Memory B cell (primary cell): ENCODE measurements at regions not wholly inside any gene's neighbourhood (a gene's known extent, or its start where the extent isn't known, plus 50 kb on each side); places are given as distances from the start of the nearest gene placed in this dataset.

Experiments
- ATAC-seq: fragments of 150-1000 bp; cut with Tn5 transposase; 2 replicates; pipeline ENCODE4 v1.10.0; 2021; ENCODE audit warnings: low read depth, mild to moderate bottlenecking, moderate library complexity
- DNase-seq, 2 donors: peaks; one replicate each; pipeline ENCODE4 v3.0.0; 2022; ENCODE audit warnings: low spot score in 2 of 2
- H3K27ac Mint-ChIP-seq: one replicate; pipeline ENCODE4 v1.8.0; 2022; ENCODE audit warnings: mild to moderate bottlenecking, moderate library complexity, mixed read lengths
- H3K27me3 Mint-ChIP-seq: one replicate; pipeline ENCODE4 v1.8.0; 2022; ENCODE audit warnings: mixed read lengths
- H3K36me3 Mint-ChIP-seq: one replicate; pipeline ENCODE4 v1.8.0; 2022; ENCODE audit warnings: mild to moderate bottlenecking, mixed read lengths
- H3K4me1 Mint-ChIP-seq: one replicate; pipeline ENCODE4 v1.8.0; 2022; ENCODE audit warnings: mixed read lengths
- H3K4me3 Mint-ChIP-seq: one replicate; pipeline ENCODE4 v1.8.0; 2022; ENCODE audit warnings: mild to moderate bottlenecking, moderate library complexity, mixed read lengths
- H3K9me3 Mint-ChIP-seq: one replicate; pipeline ENCODE4 v1.8.0; 2022; ENCODE audit warnings: mixed read lengths

GRCh38 chr1:221916176-221916575, 174.3 kb upstream of the DUSP10 start:
- no peak for DNase-seq
- no peak for ATAC-seq
- H3K4me1 Mint-ChIP-seq: peaks cover 12% of the 10 kb centered on the region

GRCh38 chr1:221915764-221916163, 173.9 kb upstream of the DUSP10 start:
- no peaks in the 10 kb centered on the region for H3K9me3 Mint-ChIP-seq
- H3K36me3 Mint-ChIP-seq: no peaks in the 10 kb centered on the region
- H3K4me3 Mint-ChIP-seq: no peak overlapping the region
- H3K27ac Mint-ChIP-seq: no peak overlapping the region
- ATAC-seq: no peak
- H3K27me3 Mint-ChIP-seq: no peaks in the 10 kb centered on the region
- no peak for DNase-seq
- peaks cover 14% of the 10 kb centered on the region for H3K4me1 Mint-ChIP-seq

More at GRCh38 chr1:221916176-221916575, 174.3 kb upstream of the DUSP10 start:
- H3K27me3 Mint-ChIP-seq: no peaks in the 10 kb centered on the region
- no peak overlapping the region for H3K4me3 Mint-ChIP-seq
- no peak overlapping the region for H3K27ac Mint-ChIP-seq
- no peaks in the 10 kb centered on the region for H3K9me3 Mint-ChIP-seq
- H3K36me3 Mint-ChIP-seq: no peaks in the 10 kb centered on the region

DNA sequence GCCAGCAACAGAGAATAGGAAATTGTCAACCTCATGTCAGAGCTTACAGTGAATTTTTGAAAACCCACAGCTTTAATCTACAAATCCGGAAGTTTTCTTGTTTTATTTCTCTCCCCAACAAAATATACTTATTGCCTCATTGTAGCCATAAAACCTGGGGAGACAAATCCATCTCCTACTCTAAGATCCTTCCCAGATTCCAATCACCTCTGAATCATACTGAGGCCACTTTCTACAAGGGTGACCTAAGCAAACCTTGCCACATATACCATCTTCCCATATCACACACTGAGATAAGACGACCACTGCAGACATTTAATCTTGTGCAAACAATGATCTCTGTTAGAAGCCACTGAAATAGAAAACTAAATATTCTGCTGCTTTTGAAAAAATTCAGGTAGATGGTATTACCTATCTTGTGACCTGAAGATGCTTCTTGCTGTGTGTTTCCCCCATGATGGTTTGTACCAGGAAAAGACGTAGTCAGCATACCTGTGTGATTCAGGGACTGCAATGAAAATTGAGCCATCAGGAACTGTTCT, 171.5 kb upstream of the DUSP10 start:
- no peaks in the 10 kb centered on the region for H3K27me3 Mint-ChIP-seq
- H3K4me3 Mint-ChIP-seq: no peak overlapping the region
- no peak for DNase-seq
- H3K4me1 Mint-ChIP-seq: peaks cover 14% of the 10 kb centered on the region
- H3K27ac Mint-ChIP-seq: no peak overlapping the region
- no peaks in the 10 kb centered on the region for H3K9me3 Mint-ChIP-seq
- no peak for ATAC-seq
- no peaks in the 10 kb centered on the region for H3K36me3 Mint-ChIP-seq

DNA sequence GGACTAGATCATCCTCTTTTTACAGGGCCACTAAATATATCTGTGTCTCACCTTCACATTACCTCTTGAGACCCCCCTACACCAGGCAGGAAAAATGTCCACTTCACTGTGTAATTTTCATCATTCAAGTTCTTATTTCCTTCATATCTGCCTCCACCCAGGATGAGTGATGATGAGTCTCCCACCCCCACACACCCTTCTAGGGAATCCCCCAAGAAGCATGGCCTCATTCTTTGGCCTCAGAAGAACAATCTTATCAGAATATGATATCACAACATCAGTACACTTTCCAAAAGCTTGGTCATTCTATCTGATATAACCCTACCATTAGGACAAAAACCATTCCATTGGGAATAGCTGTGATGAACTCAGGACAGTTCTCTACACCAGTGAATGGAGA, 170.3 kb upstream of the DUSP10 start:
- H3K27me3 Mint-ChIP-seq: no peaks in the 10 kb centered on the region
- H3K36me3 Mint-ChIP-seq: no peaks in the 10 kb centered on the region
- H3K4me1 Mint-ChIP-seq: peaks cover 14% of the 10 kb centered on the region
- DNase-seq (no peak), ATAC-seq (no peak)
- no peaks in the 10 kb centered on the region for H3K9me3 Mint-ChIP-seq
- no peak overlapping the region for H3K27ac Mint-ChIP-seq
- no peak overlapping the region for H3K4me3 Mint-ChIP-seq

DNA sequence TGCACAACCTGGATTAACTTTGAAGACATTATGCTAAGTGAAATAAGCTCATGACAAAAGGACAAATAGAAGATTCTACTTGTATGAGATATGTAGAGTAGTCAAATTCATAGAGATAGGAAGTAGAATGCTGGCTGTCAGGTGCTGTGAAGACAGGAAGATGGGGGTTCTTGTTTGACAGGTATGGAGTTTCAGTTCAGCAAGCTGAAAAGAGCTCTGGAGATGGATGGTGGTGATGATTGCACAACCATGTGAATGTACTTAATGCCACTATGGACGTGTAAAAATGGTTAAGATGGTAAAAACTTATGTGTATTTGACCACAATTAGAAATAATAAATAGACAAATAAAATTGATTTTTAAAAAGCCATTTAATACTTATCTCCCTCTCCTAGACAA, 169.8 kb upstream of the DUSP10 start:
- no peak for DNase-seq
- no peaks in the 10 kb centered on the region for H3K9me3 Mint-ChIP-seq
- H3K36me3 Mint-ChIP-seq: no peaks in the 10 kb centered on the region
- H3K4me3 Mint-ChIP-seq: no peak overlapping the region
- H3K4me1 Mint-ChIP-seq: peaks cover 14% of the 10 kb centered on the region
- H3K27me3 Mint-ChIP-seq: no peaks in the 10 kb centered on the region
- no peak overlapping the region for H3K27ac Mint-ChIP-seq
- peak; percentile 79 for ATAC-seq

DNA sequence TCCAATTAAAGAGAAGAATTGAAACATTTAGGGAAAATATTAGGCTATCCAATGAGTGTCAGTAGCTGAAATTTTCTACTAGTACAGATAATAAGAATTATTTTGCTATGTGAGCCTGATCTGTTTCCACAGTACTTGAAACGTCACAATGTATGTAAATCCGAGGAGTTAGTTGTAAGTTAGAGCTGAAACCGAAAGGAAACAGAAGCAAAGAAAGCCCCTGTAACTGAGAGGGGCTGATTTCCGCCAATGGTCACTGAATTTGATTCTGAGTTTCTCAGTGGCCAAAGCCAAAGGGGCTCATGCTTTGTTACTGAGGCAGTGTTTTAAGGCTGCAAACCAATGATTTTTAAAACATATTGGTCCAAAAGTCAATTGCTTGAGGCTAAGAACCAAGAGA, 168.3 kb upstream of the DUSP10 start:
- peaks cover 12% of the 10 kb centered on the region for H3K4me1 Mint-ChIP-seq

GRCh38 chr1:221908573-221908972, 166.7 kb upstream of the DUSP10 start:
- Mint-ChIP-seq H3K9me3 (no peaks in the 10 kb centered on the region), H3K4me3 (no peak overlapping the region), H3K27ac (no peak overlapping the region), H3K4me1 (peaks cover 12% of the 10 kb centered on the region), H3K27me3 (no peaks in the 10 kb centered on the region), H3K36me3 (no peaks in the 10 kb centered on the region)
- DNase-seq: no peak
- ATAC-seq: no peak

More for the DNA sequence above, 168.3 kb upstream of the DUSP10 start:
- Mint-ChIP-seq H3K27ac (no peak overlapping the region), H3K9me3 (no peaks in the 10 kb centered on the region), H3K36me3 (no peaks in the 10 kb centered on the region), H3K27me3 (no peaks in the 10 kb centered on the region), H3K4me3 (no peak overlapping the region)
- DNase-seq: no peak
- no peak for ATAC-seq

GRCh38 chr1:221907166-221907932, 165.5 kb upstream of the DUSP10 start:
- no peak for ATAC-seq
- Mint-ChIP-seq H3K4me3 (no peak overlapping the region), H3K27ac (no peak overlapping the region), H3K4me1 (peaks cover 12% of the 10 kb centered on the region), H3K36me3 (no peaks in the 10 kb centered on the region), H3K27me3 (no peaks in the 10 kb centered on the region), H3K9me3 (no peaks in the 10 kb centered on the region)
- DNase-seq: no peak

DNA sequence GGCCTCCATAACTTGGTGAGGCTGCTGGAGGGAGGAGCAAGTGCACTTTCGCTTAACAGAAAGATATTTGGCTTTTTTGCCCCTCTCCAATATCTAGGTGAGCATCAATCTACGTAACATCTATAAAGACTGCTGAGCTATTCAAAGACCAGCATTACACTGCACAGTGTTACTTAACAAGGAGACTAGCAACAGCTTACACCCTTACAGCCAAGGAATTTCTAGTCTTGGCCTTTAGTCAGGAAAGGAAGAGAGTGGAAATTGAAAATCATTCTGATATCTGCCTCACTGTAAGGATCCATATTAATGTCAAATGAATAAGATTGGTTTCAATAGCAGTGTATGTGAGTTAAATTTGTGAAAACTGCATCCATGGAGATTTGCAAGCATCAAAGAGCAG, 163.9 kb upstream of the DUSP10 start:
- no peaks in the 10 kb centered on the region for H3K36me3 Mint-ChIP-seq

GRCh38 chr1:221904319-221904718, 162.4 kb upstream of the DUSP10 start:
- no peak for DNase-seq
- ATAC-seq: no peak
- H3K4me1 Mint-ChIP-seq: no peaks in the 10 kb centered on the region
- H3K9me3 Mint-ChIP-seq: no peaks in the 10 kb centered on the region
- H3K27ac Mint-ChIP-seq: no peak overlapping the region
- H3K36me3 Mint-ChIP-seq: no peaks in the 10 kb centered on the region
- H3K4me3 Mint-ChIP-seq: no peak overlapping the region
- no peaks in the 10 kb centered on the region for H3K27me3 Mint-ChIP-seq

More for the DNA sequence above, 163.9 kb upstream of the DUSP10 start:
- no peaks in the 10 kb centered on the region for H3K9me3 Mint-ChIP-seq
- no peak overlapping the region for H3K4me3 Mint-ChIP-seq
- no peaks in the 10 kb centered on the region for H3K4me1 Mint-ChIP-seq
- no peak for DNase-seq
- no peak overlapping the region for H3K27ac Mint-ChIP-seq
- H3K27me3 Mint-ChIP-seq: no peaks in the 10 kb centered on the region
- no peak for ATAC-seq

DNA sequence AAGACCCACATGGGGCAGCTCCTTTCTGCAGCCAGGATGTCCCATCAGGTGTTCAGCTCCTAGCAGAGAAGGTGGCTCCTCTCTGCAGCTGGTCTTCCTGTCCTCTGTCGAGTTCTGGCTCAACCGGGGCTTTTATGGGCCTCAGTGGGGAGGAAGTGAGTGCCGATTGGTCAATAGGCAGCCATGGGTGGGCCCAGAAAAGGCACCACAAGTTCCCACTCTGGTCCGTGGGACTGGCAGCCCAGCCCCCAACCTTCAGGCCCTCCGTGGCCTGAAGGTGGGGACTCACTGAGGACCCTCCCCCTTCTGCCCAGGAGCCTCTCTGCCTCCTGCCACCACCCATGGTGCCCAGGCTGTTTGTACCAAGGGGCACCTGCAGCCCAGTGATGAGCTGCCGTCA, 161.7 kb upstream of the DUSP10 start:
- no peaks in the 10 kb centered on the region for H3K27me3 Mint-ChIP-seq
- no peak overlapping the region for H3K4me3 Mint-ChIP-seq
- DNase-seq (no peak), ATAC-seq (no peak)
- no peaks in the 10 kb centered on the region for H3K36me3 Mint-ChIP-seq
- no peaks in the 10 kb centered on the region for H3K9me3 Mint-ChIP-seq
- H3K27ac Mint-ChIP-seq: no peak overlapping the region
- H3K4me1 Mint-ChIP-seq: no peaks in the 10 kb centered on the region

DNA sequence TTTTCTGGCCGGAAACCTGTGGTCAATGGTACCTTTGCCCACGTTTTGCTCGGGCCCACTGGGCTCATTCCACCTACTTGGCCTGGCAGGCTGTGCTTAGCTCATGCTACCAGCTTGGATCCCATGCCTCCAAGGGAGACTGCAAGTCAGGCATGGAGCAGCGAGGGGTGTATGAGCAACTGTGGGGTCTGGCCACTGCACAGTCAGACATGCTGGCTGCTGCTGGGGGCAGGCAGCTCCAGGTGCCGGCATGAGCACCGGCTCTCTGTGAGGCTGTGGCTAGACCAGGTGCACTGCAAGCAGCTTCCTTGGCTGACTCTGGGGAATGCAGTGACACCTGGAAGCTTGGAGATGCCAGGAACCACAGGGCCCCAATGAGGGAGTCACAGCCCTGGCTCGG, 161.1 kb upstream of the DUSP10 start:
- Mint-ChIP-seq H3K4me1 (no peaks in the 10 kb centered on the region), H3K27me3 (no peaks in the 10 kb centered on the region), H3K27ac (no peak overlapping the region), H3K4me3 (no peak overlapping the region), H3K9me3 (no peaks in the 10 kb centered on the region), H3K36me3 (no peaks in the 10 kb centered on the region)
- ATAC-seq (no peak), DNase-seq (no peak)

DNA sequence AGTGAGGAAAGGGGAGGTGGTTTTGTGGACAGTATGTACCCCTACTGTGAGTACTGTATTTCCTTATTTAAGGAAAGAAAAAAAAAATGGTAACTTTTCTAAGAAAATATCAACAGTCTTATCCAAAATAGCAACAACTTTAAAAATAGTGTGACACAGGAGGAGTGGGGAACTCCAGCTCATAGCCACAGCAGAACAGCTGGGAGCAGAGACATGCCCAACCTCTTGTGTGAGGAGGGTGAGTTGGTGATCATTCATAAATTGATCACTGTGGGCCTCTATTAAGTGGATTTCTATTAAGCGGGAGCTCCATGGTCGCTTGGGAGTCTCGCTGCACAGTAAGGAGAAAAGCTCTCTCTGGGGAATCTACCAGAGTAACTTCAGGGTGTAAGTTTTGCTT, 158.8 kb upstream of the DUSP10 start:
- H3K9me3 Mint-ChIP-seq: no peaks in the 10 kb centered on the region
- no peak overlapping the region for H3K4me3 Mint-ChIP-seq
- no peaks in the 10 kb centered on the region for H3K36me3 Mint-ChIP-seq
- H3K4me1 Mint-ChIP-seq: no peaks in the 10 kb centered on the region
- H3K27ac Mint-ChIP-seq: no peak overlapping the region
- ATAC-seq (no peak), DNase-seq (no peak)
- H3K27me3 Mint-ChIP-seq: no peaks in the 10 kb centered on the region

DNA sequence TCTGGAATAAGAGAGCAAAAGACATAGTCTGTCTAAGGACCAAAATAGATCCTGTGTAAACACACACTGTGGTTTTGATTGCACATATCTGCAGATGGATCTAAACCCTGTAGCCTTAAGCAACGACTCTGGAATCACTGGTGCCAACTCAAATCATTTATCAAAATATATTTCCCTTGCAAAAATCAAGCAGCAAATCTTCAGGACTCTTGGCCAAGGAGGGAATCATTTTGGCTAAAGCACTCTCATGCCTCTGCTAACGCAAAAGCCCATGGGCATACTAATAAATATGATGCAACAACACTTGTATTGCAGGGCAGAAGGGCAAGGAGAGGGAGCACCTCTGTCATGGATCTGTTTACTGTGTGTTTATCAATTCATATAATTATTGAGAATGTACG, 155.4 kb upstream of the DUSP10 start:
- H3K4me1 Mint-ChIP-seq: no peaks in the 10 kb centered on the region
- H3K9me3 Mint-ChIP-seq: no peaks in the 10 kb centered on the region
- no peak for DNase-seq
- no peak overlapping the region for H3K4me3 Mint-ChIP-seq
- no peak overlapping the region for H3K27ac Mint-ChIP-seq
- no peaks in the 10 kb centered on the region for H3K27me3 Mint-ChIP-seq
- H3K36me3 Mint-ChIP-seq: peaks cover 2% of the 10 kb centered on the region
- no peak for ATAC-seq

DNA sequence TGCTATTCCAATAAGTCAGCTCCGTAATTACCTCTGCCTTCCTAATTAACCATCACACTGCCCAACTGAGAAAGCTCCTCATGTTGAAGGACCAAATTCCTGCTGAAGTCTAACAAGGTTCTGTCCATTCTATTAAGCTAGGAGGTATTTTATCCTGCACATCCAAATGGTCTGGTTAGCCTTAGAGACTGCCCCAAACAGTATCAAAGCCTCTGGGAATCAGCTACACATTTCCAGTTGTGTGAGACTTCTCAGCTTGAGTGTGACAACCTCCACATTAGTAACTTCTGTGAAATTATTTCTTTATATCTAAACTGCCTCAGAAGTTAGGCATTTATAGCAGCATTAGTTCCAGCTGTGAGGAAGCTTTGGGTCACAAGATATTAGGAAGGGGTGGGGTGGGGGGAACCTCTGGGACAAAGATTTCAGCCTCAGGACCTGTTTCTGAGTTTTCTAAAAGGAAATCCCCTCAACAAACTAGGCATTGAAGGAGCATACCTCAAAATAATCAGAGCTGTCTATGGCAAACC, 150.5 kb upstream of the DUSP10 start:
- peaks cover 6% of the 10 kb centered on the region for H3K4me1 Mint-ChIP-seq
- peaks cover 2% of the 10 kb centered on the region for H3K36me3 Mint-ChIP-seq
- H3K9me3 Mint-ChIP-seq: no peaks in the 10 kb centered on the region
- no peak overlapping the region for H3K4me3 Mint-ChIP-seq
- peaks cover 1% of the 10 kb centered on the region for H3K27me3 Mint-ChIP-seq
- ATAC-seq (no peak), DNase-seq (no peak)
- H3K27ac Mint-ChIP-seq: no peak overlapping the region
